HL-60 (cell line): ENCODE measurements at regions not wholly inside any gene's neighbourhood (a gene's known extent, or its start where the extent isn't known, plus 50 kb on each side); places are given as distances from the start of the nearest gene placed in this dataset.

ENCODE experiments used
- DNase-seq, 2 experiments: peaks; one replicate each; pipeline ENCODE4 v3.0.0-alpha.2; 2010 to 2020; ENCODE audit warnings: low read depth in 1 of 2, low spot score in 1 of 2
- H3K27ac ChIP-seq: fragments of 250-450 bp; sonication (Bioruptor Pico); replicated peaks from 2 replicates; pipeline ENCODE4 v1.5.1; 2020; ENCODE audit warnings: mild to moderate bottlenecking, moderate library complexity
- H3K27me3 ChIP-seq: fragments of 250-450 bp; sonication (Bioruptor Pico); 2 replicates; pipeline ENCODE4 v1.5.1; 2021; ENCODE audit warnings: mild to moderate bottlenecking, moderate library complexity; ENCODE audit not compliant: insufficient read depth, poor library complexity, severe bottlenecking
- H3K4me3 ChIP-seq: replicated peaks from 2 replicates; pipeline ENCODE4 v1.5.1; 2011; ENCODE audit warnings: mild to moderate bottlenecking, control low read depth, low read length; ENCODE audit not compliant: insufficient read depth
- CTCF ChIP-seq: IDR thresholded peaks from one replicate; pipeline ENCODE4 v1.5.1; 2011; ENCODE audit warnings: low read length, control low read depth, inconsistent platforms; ENCODE audit not compliant: insufficient read depth
- GABPA ChIP-seq: IDR thresholded peaks from 2 replicates; pipeline ENCODE4 v1.6.1; 2012; ENCODE audit warnings: low read depth
- POLR2AphosphoS5 ChIP-seq: IDR thresholded peaks from 2 replicates; pipeline ENCODE4 v1.6.1; 2012; ENCODE audit warnings: low read depth
- REST ChIP-seq: IDR thresholded peaks from 2 replicates; pipeline ENCODE4 v1.6.1; 2012; ENCODE audit warnings: low read depth; ENCODE audit not compliant: insufficient replicate concordance
- SPI1 ChIP-seq: IDR thresholded peaks from 2 replicates; pipeline ENCODE4 v1.6.1; 2012; ENCODE audit warnings: low read depth, mild to moderate bottlenecking, borderline replicate concordance

GRCh38 chrX:16462912-16463311 lies 187.0 kb upstream of the S100G start:
- Histone ChIP-seq H3K4me3 (no peak overlapping the region), H3K27me3 (no peaks in the 10 kb centered on the region), H3K27ac (no peak overlapping the region)
- TF ChIP-seq GABPA, result no peak
- TF ChIP-seq POLR2AphosphoS5, result no peak
- no peak for TF ChIP-seq REST
- no peak for TF ChIP-seq SPI1
- TF ChIP-seq CTCF, result no peak
- DNase-seq, result no peak

GRCh38 chrX:16464369-16464768 lies 185.6 kb upstream of the S100G start:
- DNase-seq, result no peak
- no peak overlapping the region for H3K27ac ChIP-seq
- no peak for TF ChIP-seq SPI1
- TF ChIP-seq REST, result no peak
- TF ChIP-seq CTCF, result no peak
- no peak for TF ChIP-seq POLR2AphosphoS5
- no peak for TF ChIP-seq GABPA

GRCh38 chrX:16465081-16465876 lies 184.7 kb upstream of the S100G start:
- Histone ChIP-seq H3K27ac (no peak overlapping the region), H3K4me3 (no peak overlapping the region), H3K27me3 (no peaks in the 10 kb centered on the region)
- no peak for DNase-seq
- no peak for TF ChIP-seq SPI1
- TF ChIP-seq GABPA, result no peak
- TF ChIP-seq CTCF, result no peak
- TF ChIP-seq POLR2AphosphoS5, result no peak
- TF ChIP-seq REST, result no peak

More at GRCh38 chrX:16464369-16464768, 185.6 kb upstream of the S100G start:
- Histone ChIP-seq H3K27me3 (no peaks in the 10 kb centered on the region), H3K4me3 (no peak overlapping the region)
